B cell (primary cell): ENCODE measurements at regions not wholly inside any gene's neighbourhood (a gene's known extent, or its start where the extent isn't known, plus 50 kb on each side); places are given as distances from the start of the nearest gene placed in this dataset.

Experiments used
- ATAC-seq: fragments of 200-7000 bp; cut with Tn5 transposase; one replicate; pipeline ENCODE4 v1.10.0; 2021; ENCODE audit warnings: low read depth, mild to moderate bottlenecking, moderate number of reproducible peaks, moderate library complexity
- CTCF ChIA-PET: fragments of 350-600 bp; sonication (Branson Sonifier 250); formaldehyde crosslinking; loops from one replicate; lab custom pipeline; 2021; ENCODE audit warnings: antibody characterized with exemption, inconsistent platforms; lab: Charles Lee
- POLR2A ChIA-PET: fragments of 350-600 bp; sonication (Branson Sonifier 250); formaldehyde crosslinking; loops from one replicate; lab custom pipeline; 2021; ENCODE audit warnings: antibody characterized with exemption; lab: Charles Lee
- DNase-seq: peaks from one replicate; pipeline ENCODE4 v3.0.0; 2013
- H2AFZ ChIP-seq: 2 replicates; pipeline ENCODE4 v1.6.1; 2012; ENCODE audit warnings: mild to moderate bottlenecking, low read depth, low read length; ENCODE audit not compliant: insufficient read depth, poor library complexity, severe bottlenecking
- H3K27ac ChIP-seq, 2 donors: 1 replicate in 1 of 2; 2 replicates in 1 of 2; pipeline ENCODE4 v1.5.1; 2012 to 2013; ENCODE audit warnings: low read length in 2 of 2, mild to moderate bottlenecking in 2 of 2, moderate library complexity in 1 of 2
- H3K27me3 ChIP-seq, 4 experiments: fragments of 200-600 bp in 1 of 4; sonication (generic) in 1 of 4; replicated peaks in 1 of 4; 1 replicate in 2 of 4; 2 replicates in 2 of 4; pipeline versions ENCODE4 v1.6.1 to v1.7.0; 2013 to 2016; ENCODE audit warnings: low read length in 3 of 4, mild to moderate bottlenecking in 2 of 4, mixed read lengths in 1 of 4, moderate library complexity in 1 of 4; ENCODE audit not compliant: insufficient read depth in 4 of 4, control insufficient read depth in 3 of 4; ENCODE audit errors: control extremely low read depth in 1 of 4
- H3K36me3 ChIP-seq, 2 experiments: replicated peaks in 1 of 2; 1 replicate in 1 of 2; 2 replicates in 1 of 2; pipeline versions ENCODE4 v1.6.1 to v1.7.1; 2013; ENCODE audit warnings: low read length in 1 of 2; ENCODE audit not compliant: insufficient read depth in 2 of 2, control insufficient read depth in 1 of 2; ENCODE audit errors: control extremely low read depth in 1 of 2, extremely low read depth in 1 of 2
- H3K4me1 ChIP-seq, 2 donors: fragments of 200-600 bp in 1 of 2; sonication (generic) in 1 of 2; 1 replicate in 1 of 2; 2 replicates in 1 of 2; pipeline versions ENCODE4 v1.5.1 to v1.6.1; 2013 to 2017; ENCODE audit warnings: low read length in 2 of 2; ENCODE audit not compliant: control insufficient read depth in 2 of 2, insufficient read depth in 2 of 2
- H3K4me2 ChIP-seq: replicated peaks from 2 replicates; pipeline ENCODE3; 2012; ENCODE audit warnings: mild to moderate bottlenecking, low read depth, low read length; ENCODE audit not compliant: poor library complexity, severe bottlenecking
- H3K4me3 ChIP-seq, 5 experiments: fragments of 200-600 bp in 1 of 5; sonication (generic) in 1 of 5; 1 replicate in 3 of 5; 2 replicates in 2 of 5; pipeline versions ENCODE4 v1.5.1 to v1.7.0; 2011 to 2016; ENCODE audit warnings: low read length in 4 of 5, mild to moderate bottlenecking in 4 of 5, low read depth in 2 of 5, control low read depth in 1 of 5, moderate library complexity in 1 of 5; ENCODE audit not compliant: insufficient read depth in 1 of 5; ENCODE audit errors: control extremely low read depth in 1 of 5, extremely low read depth in 1 of 5
- H3K79me2 ChIP-seq: fragments of 200-600 bp; sonication (generic); one replicate; pipeline ENCODE4 v1.6.0; 2016; ENCODE audit warnings: low read length; ENCODE audit not compliant: control insufficient read depth, insufficient read depth
- H3K9ac ChIP-seq: fragments of 200-600 bp; sonication (generic); 2 replicates; pipeline ENCODE4 v1.6.1; 2017; ENCODE audit warnings: mild to moderate bottlenecking, low read length, moderate library complexity
- H3K9me3 ChIP-seq, 3 donors: one replicate each; pipeline versions ENCODE4 v1.6.1 to v1.7.1; 2013; ENCODE audit warnings: low read length in 2 of 3; ENCODE audit not compliant: control insufficient read depth in 2 of 3, insufficient read depth in 1 of 3; ENCODE audit errors: control extremely low read depth in 1 of 3
- H4K20me1 ChIP-seq: 2 replicates; pipeline ENCODE4 v1.6.0; 2012; ENCODE audit warnings: mild to moderate bottlenecking, low read length; ENCODE audit not compliant: insufficient read depth, control insufficient read depth, poor library complexity, severe bottlenecking
- H3K27ac Mint-ChIP-seq: one replicate; pipeline ENCODE4 v1.8.0; 2021; ENCODE audit warnings: mixed read lengths
- H3K27me3 Mint-ChIP-seq: one replicate; pipeline ENCODE4 v1.8.0; 2021; ENCODE audit warnings: mixed read lengths
- H3K4me1 Mint-ChIP-seq: one replicate; pipeline ENCODE4 v1.8.0; 2021; ENCODE audit warnings: mixed read lengths
- H3K4me3 Mint-ChIP-seq: one replicate; pipeline ENCODE4 v1.8.0; 2021; ENCODE audit warnings: mixed read lengths
- H3K9me3 Mint-ChIP-seq: one replicate; pipeline ENCODE4 v1.8.0; 2022; ENCODE audit warnings: mixed read lengths; ENCODE audit not compliant: insufficient read depth
- CTCF ChIP-seq: fragments of 200-600 bp; IDR thresholded peaks from one replicate; pipeline ENCODE4 v1.8.0; 2022; ENCODE audit warnings: antibody characterized with exemption, mild to moderate bottlenecking
- EZH2 ChIP-seq: IDR thresholded peaks from 2 replicates; pipeline ENCODE4 v1.6.1; 2012; ENCODE audit warnings: borderline replicate concordance, low read depth, mild to moderate bottlenecking, moderate library complexity, low read length; ENCODE audit not compliant: insufficient read depth, poor library complexity, severe bottlenecking
- WGBS: methylation state at CpG from one replicate; pipeline ENCODE4 v1.1.5; 2013; ENCODE audit warnings: missing lambda C conversion rate; ENCODE audit not compliant: insufficient coverage; 5-methylcytosine and 5-hydroxymethylcytosine counted together
- intact Hi-C: fragments of 100-400 bp; cut with micrococcal nuclease; formaldehyde crosslinking; loops from one replicate; pipeline ENCODE4 v1.10.0; 2022

GRCh38 chr4:4787421-4787820, 72.0 kb upstream of the MSX1 start:
- Mint-ChIP-seq H3K9me3 (peaks cover 6% of the 10 kb centered on the region), H3K4me3 (no peak overlapping the region), H3K27ac (no peak overlapping the region), H3K4me1 (peaks cover 11% of the 10 kb centered on the region), H3K27me3 (no peaks in the 10 kb centered on the region)
- Histone ChIP-seq H3K36me3 (no peaks in the 10 kb centered on the region), H4K20me1 (no peaks in the 10 kb centered on the region), H3K79me2 (no peaks in the 10 kb centered on the region), H3K4me1 (peaks cover 0 to 3% of the 10 kb centered on the region in 2 donors), H3K4me2 (no peak overlapping the region), H3K27me3 (no peaks in the 10 kb centered on the region), H2AFZ (no peak overlapping the region), H3K27ac (no peak overlapping the region), H3K4me3 (no peak overlapping the region), H3K9ac (no peak overlapping the region), H3K9me3 (peaks cover 1 to 46% (median 31%) of the 10 kb centered on the region in 3 donors)
- POLR2A ChIA-PET = no interaction called here
- TF ChIP-seq EZH2 (no peak), CTCF (no peak)
- intact Hi-C loops = no loop called here
- ATAC-seq (no peak), DNase-seq (no peak)
- 43% methylated on average over 1 of the region's 3 CpGs for WGBS
- CTCF ChIA-PET = no interaction called here

DNA sequence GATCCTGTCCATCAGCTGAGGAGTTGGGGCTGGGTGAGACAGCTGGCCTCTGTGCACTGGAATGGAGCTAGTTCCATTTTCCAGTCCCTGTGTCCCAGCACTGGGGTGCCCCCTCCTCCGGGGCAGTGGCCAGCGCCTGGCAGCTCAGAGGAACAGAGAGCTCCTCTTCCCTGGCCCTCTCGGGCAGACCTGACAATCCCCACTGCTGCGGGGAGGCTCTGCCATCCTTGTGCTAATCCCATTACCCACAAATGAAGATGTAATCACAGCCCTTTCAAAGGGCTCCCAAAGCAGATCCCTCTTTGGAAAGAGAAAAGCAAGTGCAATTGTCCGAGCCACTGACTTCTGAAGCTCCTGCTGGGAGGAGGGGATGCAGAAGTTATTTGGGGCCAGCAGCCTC, 75.1 kb upstream of the MSX1 start:
- H3K4me2 ChIP-seq = no peak overlapping the region
- H3K4me1 Mint-ChIP-seq = peaks cover 7% of the 10 kb centered on the region

More for the DNA sequence above, 75.1 kb upstream of the MSX1 start:
- Histone ChIP-seq H3K79me2 (no peaks in the 10 kb centered on the region), H4K20me1 (no peaks in the 10 kb centered on the region), H3K9ac (no peak overlapping the region), H3K27me3 (peaks cover 0 to 4% (median 2%) of the 10 kb centered on the region in 4 experiments), H3K27ac (no peak overlapping the region), H3K4me1 (peaks cover 0 to under 1% of the 10 kb centered on the region in 2 donors), H3K4me3 (no peak overlapping the region), H3K9me3 (peaks cover 1 to 39% (median 23%) of the 10 kb centered on the region in 3 donors), H3K36me3 (no peaks in the 10 kb centered on the region), H2AFZ (no peak overlapping the region)
- Mint-ChIP-seq H3K27me3 (peaks cover 4% of the 10 kb centered on the region), H3K9me3 (peaks cover 3% of the 10 kb centered on the region), H3K27ac (no peak overlapping the region), H3K4me3 (no peak overlapping the region)
- ChIA-PET POLR2A (no interaction called here), CTCF (no interaction called here)
- DNase-seq (no peak), ATAC-seq (no peak)
- intact Hi-C loops = no loop called here
- TF ChIP-seq EZH2 (no peak), CTCF (no peak)
- WGBS = 95% methylated on average over 5 of the region's 5 CpGs
